Upper lobe of left lung (tissue), 6 donors: ENCODE measurements at regions not wholly inside any gene's neighbourhood (a gene's known extent, or its start where the extent isn't known, plus 50 kb on each side); places are given as distances from the start of the nearest gene placed in this dataset.

Experiments used
- ATAC-seq, 2 donors: fragments of 200-7000 bp; cut with Tn5 transposase; one replicate each; pipeline ENCODE4 v1.9.1; 2022; ENCODE audit warnings: mild to moderate bottlenecking in 2 of 2, moderate library complexity in 2 of 2; ENCODE audit not compliant: low FRiP score in 2 of 2
- DNase-seq, 2 donors: peaks; one replicate each; pipeline ENCODE4 v3.0.0-alpha.2; 2019 to 2020
- H3K27ac ChIP-seq, 4 donors: fragments of 200-600 bp; sonication (generic); one replicate each; pipeline ENCODE4 v1.5.1; 2016 to 2019
- H3K27me3 ChIP-seq, 4 donors: fragments of 200-600 bp; sonication (generic); one replicate each; pipeline ENCODE4 v1.5.1; 2017 to 2019
- H3K36me3 ChIP-seq, 4 donors: fragments of 200-600 bp; sonication (generic); one replicate each; pipeline ENCODE4 v1.5.1; 2016 to 2019
- H3K4me1 ChIP-seq, 4 donors: fragments of 200-600 bp; sonication (generic); one replicate each; pipeline ENCODE4 v1.5.1; 2018 to 2019
- H3K4me3 ChIP-seq, 4 donors: fragments of 200-600 bp; sonication (generic); one replicate each; pipeline ENCODE4 v1.5.1; 2017 to 2019; ENCODE audit warnings: mild to moderate bottlenecking in 2 of 4, moderate library complexity in 1 of 4
- H3K9me3 ChIP-seq, 4 donors: fragments of 200-600 bp; sonication (generic); one replicate each; pipeline ENCODE4 v1.5.1; 2018 to 2019
- CTCF ChIP-seq, 6 experiments: fragments of 450-650 bp in 4 of 6; fragments of 200-600 bp in 2 of 6; sonication (generic) in 2 of 6; IDR thresholded peaks; one replicate each; pipeline ENCODE4 v1.5.1; 2016 to 2019; ENCODE audit warnings: antibody characterized with exemption in 6 of 6
- EP300 ChIP-seq, 4 donors: sonication (generic); formaldehyde crosslinking; IDR thresholded peaks; one replicate each; pipeline ENCODE4 v1.5.1; 2017; ENCODE audit warnings: antibody characterized with exemption in 4 of 4, control low read depth in 2 of 4
- POLR2A ChIP-seq, 4 donors: fragments of 450-650 bp; IDR thresholded peaks; one replicate each; pipeline ENCODE4 v1.5.1; 2016 to 2017; ENCODE audit warnings: antibody characterized with exemption in 4 of 4, mild to moderate bottlenecking in 2 of 4
- POLR2AphosphoS5 ChIP-seq, 2 donors: sonication (generic); formaldehyde crosslinking; IDR thresholded peaks; one replicate each; pipeline ENCODE4 v1.5.1; 2017; ENCODE audit warnings: antibody characterized with exemption in 2 of 2
- WGBS, 2 donors: methylation state at CpG; one replicate each; pipeline ENCODE4 v1.1.5; 2017 to 2018; 5-methylcytosine and 5-hydroxymethylcytosine counted together
- donor health status: DM: no; HTN: no; CAD: no; lungs with moderate emphysema.
- donor health status: DM: no; HTN: yes; CAD: no; lungs with severe emphysema.

- ATAC-seq, result no peak
These were observed 497.5 kb upstream of the MGMT start for GRCh38 chr10:128969551-128969950.

GRCh38 chr10:128971374-128972035, 495.5 kb upstream of the MGMT start:
- no peak for ATAC-seq
- Histone ChIP-seq H3K27me3 (no peaks in the 10 kb centered on the region), H3K4me3 (no peak overlapping the region), H3K36me3 (no peaks in the 10 kb centered on the region), H3K27ac (no peak overlapping the region), H3K9me3 (no peaks in the 10 kb centered on the region), H3K4me1 (no peaks in the 10 kb centered on the region)
- TF ChIP-seq CTCF (IDR thresholded peaks at IDR 0.05) (no peak), POLR2A (IDR thresholded peaks at IDR 0.05) (no peak), POLR2AphosphoS5 (IDR thresholded peaks at IDR 0.05) (no peak), EP300 (IDR thresholded peaks at IDR 0.05) (no peak)
- DNase-seq, result no peak
- WGBS, 2 donors, result 77 to 78% methylated on average over 11 of the region's 11 CpGs

More at GRCh38 chr10:128969551-128969950, 497.5 kb upstream of the MGMT start:
- no peaks in the 10 kb centered on the region for H3K27me3 ChIP-seq
- no peaks in the 10 kb centered on the region for H3K9me3 ChIP-seq
- no peak overlapping the region for H3K4me3 ChIP-seq
- no peak for DNase-seq
- WGBS, 2 donors, result 64 to 75% methylated on average over 11 of the region's 11 CpGs
- no peak for TF ChIP-seq POLR2AphosphoS5 (IDR thresholded peaks at IDR 0.05)
- no peak for TF ChIP-seq CTCF (IDR thresholded peaks at IDR 0.05)
- no peak for TF ChIP-seq POLR2A (IDR thresholded peaks at IDR 0.05)
- TF ChIP-seq EP300 (IDR thresholded peaks at IDR 0.05), result no peak
- H3K36me3 ChIP-seq, result no peaks in the 10 kb centered on the region
- no peak overlapping the region for H3K27ac ChIP-seq
- H3K4me1 ChIP-seq, result no peaks in the 10 kb centered on the region

GRCh38 chr10:128972036-128972405, 495.0 kb upstream of the MGMT start:
- no peaks in the 10 kb centered on the region for H3K9me3 ChIP-seq
- no peak overlapping the region for H3K27ac ChIP-seq
- WGBS, 2 donors, result 84 to 86% methylated on average over 2 of the region's 2 CpGs
- H3K4me1 ChIP-seq, result no peaks in the 10 kb centered on the region
- no peaks in the 10 kb centered on the region for H3K36me3 ChIP-seq
- H3K27me3 ChIP-seq, result no peaks in the 10 kb centered on the region
- DNase-seq (no peak), ATAC-seq (no peak)
- no peak overlapping the region for H3K4me3 ChIP-seq
- no peak for TF ChIP-seq EP300 (IDR thresholded peaks at IDR 0.05)
- TF ChIP-seq POLR2A (IDR thresholded peaks at IDR 0.05), result no peak
- TF ChIP-seq CTCF (IDR thresholded peaks at IDR 0.05), result no peak
- TF ChIP-seq POLR2AphosphoS5 (IDR thresholded peaks at IDR 0.05), result no peak

- Histone ChIP-seq H3K4me1 (no peaks in the 10 kb centered on the region), H3K4me3 (no peak overlapping the region), H3K9me3 (no peaks in the 10 kb centered on the region), H3K27me3 (no peaks in the 10 kb centered on the region), H3K27ac (no peak overlapping the region), H3K36me3 (no peaks in the 10 kb centered on the region)
- ATAC-seq (no peak), DNase-seq (no peak)
- TF ChIP-seq CTCF (IDR thresholded peaks at IDR 0.05) (no peak), POLR2A (IDR thresholded peaks at IDR 0.05) (no peak), EP300 (IDR thresholded peaks at IDR 0.05) (no peak), POLR2AphosphoS5 (IDR thresholded peaks at IDR 0.05) (no peak)
- 63 to 69% methylated on average over 6 of the region's 6 CpGs for WGBS, 2 donors
These were observed 493.8 kb upstream of the MGMT start for GRCh38 chr10:128973221-128973620.

GRCh38 chr10:128976856-128977255, 490.2 kb upstream of the MGMT start:
- DNase-seq, result no peak
- Histone ChIP-seq H3K36me3 (no peaks in the 10 kb centered on the region), H3K4me1 (no peaks in the 10 kb centered on the region), H3K4me3 (no peak overlapping the region), H3K9me3 (no peaks in the 10 kb centered on the region), H3K27me3 (no peaks in the 10 kb centered on the region), H3K27ac (no peak overlapping the region)
- WGBS, 2 donors, result 69 to 80% methylated on average over 8 of the region's 8 CpGs
- ATAC-seq, result no peak
- TF ChIP-seq EP300 (IDR thresholded peaks at IDR 0.05), result no peak
- TF ChIP-seq POLR2A (IDR thresholded peaks at IDR 0.05), result no peak
- TF ChIP-seq CTCF (IDR thresholded peaks at IDR 0.05), result no peak
- no peak for TF ChIP-seq POLR2AphosphoS5 (IDR thresholded peaks at IDR 0.05)
